Activated T-cell treated with anti-CD3 and anti-CD28 coated beads for 1 hour (primary cell): ENCODE measurements at regions not wholly inside any gene's neighbourhood (a gene's known extent, or its start where the extent isn't known, plus 50 kb on each side); places are given as distances from the start of the nearest gene placed in this dataset.

ENCODE experiments used
- DNase-seq: peaks from one replicate; pipeline ENCODE4 v3.0.0-alpha.2; 2020; ENCODE audit warnings: low read depth

DNA sequence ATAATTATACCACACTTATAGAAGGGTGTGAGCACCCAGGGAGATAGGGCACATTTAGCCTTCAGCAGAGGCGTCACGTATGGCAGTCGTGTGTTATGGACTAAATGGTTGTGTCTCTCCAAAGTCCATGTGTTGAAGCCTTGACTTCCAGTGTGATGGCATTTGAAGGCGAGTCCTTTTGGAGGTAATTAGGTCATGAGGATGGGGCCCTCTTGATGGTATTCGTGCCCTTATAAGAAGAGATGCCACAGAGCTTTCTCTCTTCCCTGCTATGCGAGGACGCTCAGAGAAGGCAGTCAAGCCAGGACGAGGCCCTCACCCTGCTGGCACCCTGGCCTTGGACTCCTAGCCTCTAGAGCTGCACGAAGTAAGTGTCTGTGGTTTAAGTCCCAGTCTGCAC, 375.0 kb upstream of the C1orf174 start:
- DNase-seq, result no peak

DNA sequence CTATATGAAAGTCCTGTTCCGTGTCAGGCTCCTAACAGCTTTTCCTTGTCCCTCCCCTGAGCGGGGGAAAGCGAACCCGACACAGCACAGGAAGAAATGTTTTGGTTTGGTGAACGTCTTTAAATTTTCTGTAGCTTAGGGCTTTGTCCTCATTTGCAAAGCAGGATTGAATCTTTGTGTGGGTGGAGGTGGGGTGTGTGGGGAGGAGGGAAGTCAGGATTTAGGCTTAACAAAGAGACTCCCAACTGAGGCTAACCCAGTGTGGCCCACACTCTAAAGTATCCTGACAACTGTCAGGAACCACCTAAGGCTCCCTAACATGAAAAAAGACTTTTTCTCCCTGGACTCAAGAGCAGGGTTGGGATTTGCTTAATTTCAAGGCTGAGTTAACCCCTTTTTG, 376.2 kb upstream of the C1orf174 start:
- DNase-seq, result no peak

DNA sequence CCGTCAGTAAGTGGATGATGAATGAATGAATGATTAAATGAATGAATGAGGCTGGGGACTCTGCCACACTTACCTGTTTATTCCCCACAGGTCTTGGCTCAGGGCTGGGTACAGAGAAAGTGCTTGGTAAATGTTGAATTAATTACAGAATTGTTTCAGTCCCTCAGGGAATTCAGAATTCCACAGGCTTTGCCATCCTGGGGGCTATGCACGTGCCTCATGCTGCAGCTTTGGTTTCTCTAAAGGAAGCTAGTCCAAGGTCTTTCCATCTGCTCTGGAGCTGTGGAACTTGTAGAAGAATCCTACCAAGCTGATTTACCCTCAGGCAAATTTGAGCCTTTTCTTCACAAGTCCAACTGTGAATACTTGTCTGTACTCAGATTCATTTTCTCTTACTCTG, 376.8 kb upstream of the AJAP1 start:
- no peak for DNase-seq

DNA sequence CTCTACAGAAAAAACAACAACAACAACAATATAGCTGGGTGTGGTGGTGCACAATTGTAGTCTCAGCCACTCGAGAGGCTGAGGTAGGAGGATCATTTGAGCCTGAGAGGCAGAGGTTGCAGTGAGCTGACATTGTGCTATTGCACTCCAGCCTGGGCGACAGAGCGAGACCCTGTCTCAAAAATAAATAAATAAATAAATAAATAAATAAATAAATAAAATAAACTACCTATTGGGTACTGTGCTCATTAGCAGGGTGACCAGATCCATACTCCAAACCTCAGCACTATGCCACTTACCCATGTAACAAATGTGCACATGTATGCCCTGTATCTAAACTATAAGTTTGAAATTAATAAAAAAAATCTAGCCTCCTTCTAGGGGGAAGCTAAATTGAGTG, 369.4 kb upstream of the AJAP1 start:
- no peak for DNase-seq

DNA sequence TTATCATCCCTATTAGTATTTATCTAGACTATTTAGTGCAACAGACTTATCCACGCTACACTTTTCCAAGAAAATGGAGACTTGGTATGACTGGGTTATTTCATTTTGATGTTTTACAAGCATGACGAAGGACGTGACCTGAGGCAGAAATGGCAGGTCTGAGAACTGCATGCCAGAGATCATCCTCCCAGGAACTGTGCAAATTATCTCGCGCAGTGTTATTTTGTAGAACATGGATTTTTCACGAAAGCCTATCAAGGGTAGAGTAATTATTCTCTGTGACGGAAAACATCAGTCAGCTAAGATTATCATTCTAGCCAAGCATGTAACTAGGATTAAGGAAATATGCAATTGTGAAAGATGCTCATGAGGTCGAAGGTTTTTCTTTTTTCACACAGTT, 361.5 kb upstream of the AJAP1 start:
- no peak for DNase-seq

DNA sequence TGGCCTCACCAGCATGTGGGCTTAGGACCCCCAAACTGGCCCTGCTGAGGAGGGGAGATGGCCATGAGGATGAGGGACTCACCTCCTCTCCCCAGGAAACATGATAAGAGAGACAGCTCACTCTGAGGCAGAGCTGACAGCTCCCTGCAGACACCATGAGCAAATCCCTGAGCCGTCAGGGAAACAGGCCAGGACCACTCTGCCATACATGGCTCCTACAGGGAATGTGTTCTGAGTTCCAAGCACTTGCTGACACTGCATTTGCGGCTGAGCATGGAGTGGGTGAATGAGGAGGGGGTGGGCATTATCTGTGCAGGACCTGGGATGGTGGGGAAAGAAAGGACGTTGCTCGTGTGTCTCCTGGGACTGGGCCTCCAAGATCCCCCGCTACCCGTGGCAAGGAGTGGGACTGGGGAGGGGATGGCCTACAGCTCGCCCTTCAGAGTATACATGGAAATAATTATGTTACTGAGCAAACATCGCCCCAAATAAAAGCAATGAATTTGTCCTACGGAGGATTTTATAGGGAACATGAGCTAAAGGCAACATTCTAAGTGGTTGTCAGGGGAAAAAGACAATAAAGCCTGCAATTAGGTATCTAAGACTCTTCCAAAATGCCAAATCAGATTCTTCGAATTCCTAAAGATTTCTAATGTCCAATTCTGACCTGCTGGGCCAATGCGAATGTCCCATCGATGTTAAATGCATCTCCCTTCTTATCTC, 355.9 kb upstream of the AJAP1 start:
- no peak for DNase-seq

DNA sequence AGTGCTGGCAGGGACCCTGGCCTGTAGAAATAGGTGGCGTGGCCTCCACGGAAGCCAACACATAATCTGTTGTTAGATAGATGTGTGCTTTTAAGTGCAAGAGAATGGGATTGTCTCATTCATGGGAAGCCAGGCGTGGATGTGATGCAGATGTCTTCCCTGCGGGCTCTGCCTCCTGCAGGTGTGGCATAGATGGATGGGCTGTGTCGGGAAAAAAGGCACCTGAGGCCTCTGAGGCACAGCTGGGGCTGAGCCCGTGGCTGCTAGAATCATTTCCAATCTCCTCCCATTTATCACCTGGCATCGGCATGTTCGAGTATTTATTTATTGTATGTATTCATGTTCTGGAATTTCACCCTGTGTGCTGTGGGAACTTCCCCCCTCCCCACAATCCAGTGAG, 353.4 kb upstream of the AJAP1 start:
- no peak for DNase-seq

DNA sequence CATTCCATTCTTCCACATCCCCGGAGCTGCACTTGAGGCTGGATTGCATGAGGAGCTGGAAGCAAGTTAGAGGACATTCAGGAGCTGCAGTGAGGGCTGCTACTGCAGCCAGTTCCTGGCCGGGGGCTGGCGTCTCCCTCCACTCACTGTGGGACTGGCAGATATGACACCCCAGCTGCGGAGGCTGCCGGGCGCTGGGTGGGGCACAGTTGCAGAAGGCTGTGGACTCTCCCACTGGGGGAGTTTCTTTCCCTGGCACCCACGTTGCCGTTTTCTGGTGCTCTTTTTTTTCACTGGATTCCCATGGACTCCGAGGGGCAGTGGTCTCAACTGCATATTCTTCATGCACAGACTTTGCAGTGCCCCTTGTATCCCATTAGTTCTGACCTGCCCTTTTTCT, 351.1 kb upstream of the AJAP1 start:
- no peak for DNase-seq

DNA sequence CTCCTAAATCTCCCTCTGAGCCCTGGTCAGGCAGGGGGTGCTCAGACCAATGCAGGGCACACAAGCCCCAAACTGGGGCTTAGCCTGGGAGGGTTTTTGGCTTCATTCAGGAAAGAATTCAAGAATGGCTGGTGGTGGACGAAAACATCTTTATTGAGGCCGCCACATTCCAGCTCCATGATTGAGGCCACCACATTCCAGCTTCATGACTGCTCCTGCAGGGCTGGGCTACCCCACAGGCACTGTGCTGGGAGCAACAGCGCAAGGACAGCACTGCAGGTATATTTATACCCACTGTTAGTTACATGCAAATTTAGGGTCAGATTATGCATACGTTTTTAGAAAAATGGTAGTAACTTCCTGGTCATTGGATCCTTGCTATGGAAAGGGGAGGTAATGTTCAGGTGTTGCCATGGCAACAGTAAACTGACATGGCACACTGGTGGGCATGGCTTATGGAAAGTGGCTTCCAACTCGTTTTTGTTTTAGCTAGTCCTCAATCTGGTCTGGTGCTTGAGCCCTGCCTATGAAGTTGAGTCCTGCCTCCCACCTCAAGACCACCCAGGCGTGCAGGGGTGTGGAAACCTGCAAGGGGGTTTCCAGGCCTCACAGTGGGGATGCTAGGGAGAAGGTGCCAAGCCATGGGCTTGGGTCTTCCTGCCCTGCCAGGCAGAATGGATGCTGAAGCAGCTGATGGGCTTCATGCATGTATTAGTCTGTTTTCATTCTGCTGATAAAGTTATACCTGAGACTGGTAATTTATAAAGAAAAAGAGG, 348.7 kb upstream of the AJAP1 start:
- DNase-seq, result no peak

DNA sequence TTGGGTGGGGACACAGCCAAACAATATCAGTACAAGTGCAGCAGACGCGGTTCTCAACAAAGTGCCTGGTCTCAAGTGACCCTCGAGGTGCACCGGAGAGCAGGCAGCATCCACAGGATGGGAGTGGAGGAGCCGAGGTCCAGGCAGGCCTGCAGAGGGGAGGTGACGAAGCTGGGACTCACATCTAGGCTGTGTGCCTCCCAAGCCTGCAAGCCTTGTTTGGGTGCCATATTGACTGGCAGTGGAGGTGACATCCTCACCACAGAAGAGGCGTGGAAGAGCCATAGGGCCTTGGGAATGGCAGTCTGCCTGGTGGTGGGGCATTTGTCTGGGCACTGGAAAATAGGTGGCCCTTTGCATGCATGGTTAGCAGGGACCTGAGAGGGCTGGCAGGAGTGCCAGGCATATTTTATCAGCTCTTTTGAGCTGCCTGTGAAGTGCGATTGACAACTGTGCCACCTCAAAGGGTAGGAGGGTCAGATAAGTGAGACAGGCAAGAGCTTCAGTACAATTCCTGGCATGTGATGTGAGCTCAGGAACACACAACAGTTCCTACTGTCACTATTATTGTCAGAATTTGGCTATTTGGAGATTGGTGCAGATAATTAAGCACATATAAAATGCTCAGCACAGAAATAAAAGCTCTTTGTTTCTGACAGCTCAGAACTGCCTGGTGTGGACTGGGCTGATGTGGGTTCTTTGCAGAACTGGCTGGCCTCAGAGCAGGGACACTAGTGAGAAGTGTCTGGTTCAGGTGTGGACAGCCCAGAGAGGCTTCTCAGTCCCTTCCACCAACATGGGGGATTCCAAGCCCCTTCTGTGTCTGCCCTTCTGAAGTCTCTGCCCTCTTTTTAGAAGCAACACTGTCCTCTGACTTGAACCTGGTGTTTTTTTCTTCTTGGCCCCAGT, 347.6 kb upstream of the AJAP1 start:
- no peak for DNase-seq

DNA sequence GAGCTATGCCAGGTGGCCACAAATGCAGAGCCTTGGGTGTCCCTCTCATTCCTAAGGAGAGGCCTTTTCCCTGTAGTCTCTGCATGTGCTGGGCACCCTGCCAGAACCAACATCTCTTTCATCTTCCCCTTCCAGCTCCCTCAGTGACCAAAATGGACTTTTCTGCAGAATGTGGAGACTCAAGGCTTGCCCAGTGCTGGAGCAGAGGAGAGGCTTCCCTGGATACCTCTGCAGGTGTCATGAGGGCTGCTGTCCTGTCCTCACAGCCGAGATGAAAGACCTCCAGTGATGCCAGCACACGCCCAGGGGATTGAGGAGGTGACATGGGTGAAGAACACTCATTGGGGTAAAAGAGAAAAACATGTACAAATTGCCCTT, 347.0 kb upstream of the AJAP1 start:
- no peak for DNase-seq

DNA sequence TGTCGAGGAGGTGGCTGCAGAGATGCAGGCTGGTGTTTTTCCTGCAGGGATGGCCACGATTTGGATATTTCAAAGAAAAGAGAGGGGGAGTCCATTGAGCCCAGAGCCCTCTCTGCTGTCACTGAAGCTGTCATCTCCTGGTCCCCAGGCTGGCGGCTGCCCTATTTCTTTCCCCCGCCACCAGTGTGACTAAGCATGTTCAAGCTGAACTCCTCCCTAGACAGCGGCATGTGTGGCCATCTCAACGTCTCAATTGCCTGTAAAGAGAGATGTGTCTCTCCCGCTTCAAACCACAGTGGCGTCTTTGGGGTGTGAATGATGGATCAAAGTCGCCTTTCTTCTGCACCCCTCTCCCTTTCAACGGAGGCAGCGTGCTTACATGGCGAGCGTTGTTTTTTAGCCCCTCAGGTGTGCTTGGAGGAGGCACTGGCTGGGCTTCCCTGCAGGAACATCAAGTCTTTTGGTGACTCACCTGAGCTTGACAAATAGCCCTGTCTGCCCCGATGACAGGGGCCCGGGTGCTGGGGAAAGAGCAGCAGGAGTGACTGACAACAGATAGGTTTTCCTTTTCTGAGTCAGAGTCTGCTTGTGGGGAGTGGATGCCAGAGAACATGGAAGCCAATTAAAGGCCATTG, 346.4 kb upstream of the AJAP1 start:
- DNase-seq, result no peak

DNA sequence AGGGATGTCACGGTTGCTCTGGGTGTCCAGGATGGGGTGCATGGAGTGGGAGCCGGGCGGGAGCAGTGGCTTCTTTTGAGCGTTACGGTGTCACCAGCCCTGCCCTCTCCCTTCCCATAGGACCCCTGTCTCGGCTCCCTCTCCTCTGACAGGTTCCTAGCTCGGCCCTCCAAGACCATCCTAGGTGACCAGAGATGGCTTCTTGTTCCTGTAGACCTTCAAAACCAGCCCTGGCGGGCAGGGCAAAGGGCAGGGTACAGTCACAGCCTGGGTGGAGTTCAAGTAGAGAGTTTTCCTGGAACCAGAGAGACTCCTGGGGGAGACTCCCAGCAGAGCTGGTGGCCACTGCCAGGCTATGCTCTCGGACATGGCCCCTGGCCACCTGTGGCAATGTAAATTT, 345.6 kb upstream of the AJAP1 start:
- no peak for DNase-seq

DNA sequence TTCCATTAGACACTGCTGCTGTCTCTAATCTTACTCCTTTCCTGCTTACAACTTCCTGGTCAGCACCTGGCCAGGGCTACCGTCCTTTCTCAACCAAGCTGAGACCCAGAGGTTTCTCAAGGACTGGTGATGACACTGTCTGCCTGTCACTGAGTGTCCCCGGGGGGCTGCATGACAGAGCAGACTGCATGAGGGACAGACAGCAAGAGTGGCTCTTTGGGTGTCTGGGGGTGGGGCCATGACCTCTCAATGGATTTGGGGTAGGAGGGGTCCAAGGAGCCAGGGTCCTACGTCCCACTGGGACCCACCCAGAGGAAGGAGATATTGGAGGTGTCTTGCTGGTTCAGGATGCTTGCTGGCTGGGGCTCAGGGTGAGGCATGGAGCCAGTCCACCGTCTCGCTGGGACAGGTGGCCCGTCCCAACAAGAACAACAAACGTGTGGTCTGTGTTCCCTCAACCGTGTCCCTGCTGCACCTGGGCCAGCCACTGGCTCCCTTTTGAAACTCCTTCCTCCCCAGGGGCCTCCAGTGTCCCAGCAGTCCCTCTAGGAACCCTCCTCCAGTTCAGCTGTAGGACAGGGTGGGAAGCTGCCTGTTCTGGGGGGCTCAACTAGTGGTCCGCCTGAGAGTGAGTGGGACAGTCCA, 344.6 kb upstream of the AJAP1 start:
- DNase-seq, result no peak

DNA sequence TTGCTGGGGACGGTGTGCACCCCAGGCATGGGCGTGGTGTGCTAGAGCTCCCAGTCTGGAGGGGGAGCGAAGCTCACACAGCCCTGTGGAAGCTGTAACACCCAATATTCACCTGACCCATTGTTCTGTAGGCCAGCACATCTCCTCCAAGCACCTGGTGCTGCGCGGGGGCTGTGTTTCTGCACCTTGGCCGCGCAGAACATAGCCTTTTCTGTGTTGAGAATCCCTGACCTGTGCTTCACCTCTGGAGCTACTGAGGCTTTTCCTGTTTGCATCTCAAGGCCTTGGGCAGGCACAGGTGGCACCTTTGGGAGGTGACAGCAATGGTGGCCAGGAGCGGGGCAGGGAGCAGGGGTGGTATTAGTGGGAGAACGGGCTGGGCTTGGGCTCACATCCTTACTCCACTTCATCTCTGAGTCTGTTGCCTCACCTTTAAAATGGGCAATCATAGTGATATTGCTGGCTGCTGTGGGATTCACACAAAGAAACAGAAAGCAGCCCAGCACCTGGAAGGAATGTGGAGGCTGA, 343.9 kb upstream of the AJAP1 start:
- no peak for DNase-seq

DNA sequence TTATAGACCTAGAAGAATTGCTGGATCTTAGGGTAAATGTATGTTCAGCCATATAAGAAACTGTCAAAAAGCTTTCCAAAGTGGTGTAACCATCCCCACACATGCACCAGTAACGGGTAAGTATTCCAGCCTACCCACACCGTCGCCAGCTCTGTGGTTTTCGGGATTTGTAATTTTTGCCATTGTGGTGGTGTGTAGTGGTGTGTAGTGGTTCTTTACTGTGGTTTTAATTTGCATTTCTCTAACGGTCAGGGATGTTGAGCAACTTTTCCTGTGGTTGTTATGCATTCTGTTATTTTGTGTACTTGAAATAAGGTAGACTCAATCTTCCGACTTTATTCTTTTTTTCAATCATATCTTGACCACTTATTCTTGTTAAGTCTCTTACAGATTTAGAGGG, 342.4 kb upstream of the AJAP1 start:
- no peak for DNase-seq

DNA sequence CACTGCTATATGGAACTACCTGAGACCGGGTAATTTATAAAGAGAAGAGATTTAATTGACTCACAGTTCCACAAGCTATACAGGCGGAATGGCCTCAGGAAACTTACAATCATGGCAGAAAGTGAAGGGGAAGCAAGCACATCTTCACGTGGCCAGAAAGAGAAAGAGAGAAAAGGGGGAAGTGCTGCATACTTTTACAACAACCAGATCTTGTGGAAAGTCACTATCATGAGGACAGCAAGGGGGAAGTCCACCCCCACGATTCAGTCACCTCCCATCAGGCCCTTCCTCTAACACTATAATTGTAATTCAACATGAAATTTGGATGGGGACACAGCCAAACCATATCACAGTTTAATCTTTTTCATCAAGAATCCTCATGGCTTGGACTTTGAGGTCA, 339.2 kb upstream of the AJAP1 start:
- no peak for DNase-seq

DNA sequence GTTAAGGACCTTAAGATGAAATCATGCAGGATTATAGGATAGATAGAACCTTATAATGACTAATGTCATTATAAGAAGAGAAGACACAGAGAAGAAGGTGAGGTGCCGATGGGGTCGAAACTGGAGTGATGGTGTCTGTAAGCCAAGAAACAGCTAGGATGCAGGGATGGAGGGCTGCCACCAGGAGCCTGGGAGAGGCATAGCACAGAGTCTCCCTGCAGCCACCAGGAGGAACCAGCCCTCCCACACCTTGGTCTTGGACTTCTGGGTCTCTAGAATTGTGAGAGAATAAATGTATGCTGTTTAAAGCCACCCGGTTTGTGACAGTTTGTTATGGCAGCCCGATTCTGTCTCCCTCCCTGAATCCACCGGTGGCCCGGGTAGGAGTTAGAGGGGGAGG, 337.2 kb upstream of the AJAP1 start:
- DNase-seq, result no peak

DNA sequence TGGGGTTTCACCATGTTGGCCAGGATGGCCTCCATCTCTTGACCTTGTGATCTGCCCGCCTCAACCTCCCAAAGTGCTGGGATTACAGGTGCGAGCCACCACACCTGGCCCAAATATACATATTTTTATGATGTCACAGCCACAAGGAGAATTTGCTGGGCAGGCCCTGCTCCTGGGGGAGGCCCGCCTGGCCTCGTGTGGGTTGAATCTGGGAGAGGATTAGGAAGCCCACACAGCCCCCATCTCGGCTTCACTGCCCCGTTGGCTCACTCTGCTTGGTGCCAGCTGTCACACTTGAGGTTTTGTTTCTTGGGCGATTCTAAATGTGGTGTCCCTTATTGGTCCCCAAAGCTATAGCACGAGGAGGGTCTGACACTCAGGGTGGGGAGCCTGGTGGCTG, 335.7 kb upstream of the AJAP1 start:
- DNase-seq, result no peak

DNA sequence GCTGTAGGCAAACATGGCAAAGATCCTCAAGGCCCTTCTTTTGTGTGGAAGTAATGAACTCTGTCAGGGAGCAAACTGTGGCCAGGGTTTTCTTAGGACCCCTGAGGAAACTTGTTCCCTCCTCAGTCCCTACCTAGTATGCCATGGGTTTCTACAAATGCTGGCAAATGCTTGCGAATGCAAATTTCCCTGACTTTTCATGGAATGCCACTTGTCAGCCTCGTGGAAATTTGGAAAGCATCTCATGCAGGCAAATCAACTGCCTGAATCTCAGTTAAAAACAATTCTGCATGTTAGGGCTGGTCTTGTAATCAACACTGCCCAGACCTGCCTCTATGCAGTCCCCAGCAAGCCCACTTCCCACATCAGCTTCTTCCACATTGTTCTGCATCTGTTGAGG, 334.9 kb upstream of the AJAP1 start:
- no peak for DNase-seq

DNA sequence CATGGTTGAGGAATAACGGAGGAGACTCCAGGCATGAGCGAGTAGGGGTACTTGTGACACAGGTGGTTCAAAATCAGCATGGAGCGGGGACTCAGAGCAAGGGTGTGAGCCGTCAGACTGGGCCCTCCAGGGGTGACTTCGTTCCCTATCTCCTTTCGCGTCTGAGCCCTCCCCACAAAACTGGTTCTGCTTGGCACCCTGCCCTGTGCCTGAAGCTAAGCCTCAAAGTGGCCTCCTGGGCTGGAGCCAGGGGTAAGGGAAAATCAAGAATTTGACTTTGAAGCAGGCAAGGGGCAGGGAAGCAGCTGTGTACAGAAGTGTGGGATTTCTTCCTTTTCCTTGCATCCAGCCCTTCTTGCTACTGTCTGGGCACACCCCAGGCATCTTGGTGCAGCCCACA, 331.5 kb upstream of the AJAP1 start:
- DNase-seq, result no peak

DNA sequence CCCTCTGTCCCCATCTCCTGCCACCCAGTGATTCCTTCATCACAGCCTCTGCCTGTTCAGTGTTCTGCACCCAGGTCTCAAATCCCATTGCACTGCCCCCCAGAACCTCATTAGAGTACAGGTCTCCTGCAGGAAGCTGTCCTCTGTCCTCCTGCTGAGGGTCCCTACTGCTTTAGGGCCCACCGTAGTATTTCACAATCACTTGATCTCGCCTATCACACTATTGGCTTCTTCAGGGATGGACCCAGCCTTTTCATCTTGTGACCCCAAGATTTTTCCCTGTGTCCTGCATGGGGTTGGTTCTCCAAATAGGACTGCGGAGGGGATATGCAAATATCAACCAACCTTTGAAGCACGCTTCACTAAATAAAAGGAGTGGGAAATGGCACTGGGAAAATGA, 331.1 kb upstream of the AJAP1 start:
- DNase-seq, result no peak
